Mesendoderm (in vitro differentiated cells): ENCODE measurements at regions not wholly inside any gene's neighbourhood (a gene's known extent, or its start where the extent isn't known, plus 50 kb on each side); places are given as distances from the start of the nearest gene placed in this dataset.

Source experiments
- DNase-seq: peaks from one replicate; pipeline ENCODE4 v3.0.0; 2013
- H2AK5ac ChIP-seq: 2 replicates; pipeline ENCODE4 v1.6.1; 2013; ENCODE audit warnings: low read length, inconsistent platforms
- H2BK120ac ChIP-seq: 2 replicates; pipeline ENCODE4 v1.6.1; 2013; ENCODE audit warnings: low read depth, mild to moderate bottlenecking, low read length, moderate library complexity, mixed read lengths
- H2BK15ac ChIP-seq: replicated peaks from 2 replicates; pipeline ENCODE4 v1.6.1; 2013; ENCODE audit warnings: low read depth, mild to moderate bottlenecking, moderate library complexity
- H2BK5ac ChIP-seq: 2 replicates; pipeline ENCODE4 v1.6.1; 2013; ENCODE audit warnings: low read length, inconsistent platforms
- H3K18ac ChIP-seq: 2 replicates; pipeline ENCODE4 v1.6.1; 2013; ENCODE audit warnings: mild to moderate bottlenecking, low read length, mixed read lengths
- H3K23ac ChIP-seq: one replicate; pipeline ENCODE4 v1.6.1; 2013; ENCODE audit warnings: low read length
- H3K27ac ChIP-seq: 2 replicates; pipeline ENCODE4 v1.5.1; 2013; ENCODE audit warnings: low read depth, mild to moderate bottlenecking, inconsistent platforms, low read length, moderate library complexity
- H3K27me3 ChIP-seq: 2 replicates; pipeline ENCODE4 v1.6.1; 2013; ENCODE audit warnings: low read length, control low read depth, mild to moderate bottlenecking, inconsistent platforms; ENCODE audit not compliant: insufficient read depth, poor library complexity
- H3K36me3 ChIP-seq: 2 replicates; pipeline ENCODE4 v1.6.1; 2013; ENCODE audit warnings: low read length, inconsistent platforms; ENCODE audit not compliant: control insufficient read depth, insufficient read depth
- H3K4ac ChIP-seq: one replicate; pipeline ENCODE4 v1.6.1; 2013; ENCODE audit warnings: low read depth, mild to moderate bottlenecking, low read length, moderate library complexity
- H3K4me1 ChIP-seq: 2 replicates; pipeline ENCODE4 v1.6.1; 2013; ENCODE audit warnings: low read depth, low read length, inconsistent platforms; ENCODE audit not compliant: control insufficient read depth
- H3K4me2 ChIP-seq: 2 replicates; pipeline ENCODE4 v1.6.1; 2013; ENCODE audit warnings: low read length
- H3K4me3 ChIP-seq: 2 replicates; pipeline ENCODE4 v1.5.1; 2013; ENCODE audit warnings: mild to moderate bottlenecking, low read length
- H3K56ac ChIP-seq: one replicate; pipeline ENCODE4 v1.6.1; 2013; ENCODE audit warnings: low read length
- H3K79me1 ChIP-seq: 2 replicates; pipeline ENCODE4 v1.6.1; 2013; ENCODE audit warnings: low read length, inconsistent platforms
- H3K79me2 ChIP-seq: 2 replicates; pipeline ENCODE4 v1.6.1; 2013; ENCODE audit warnings: mild to moderate bottlenecking, low read length; ENCODE audit not compliant: control insufficient read depth, insufficient read depth
- H3K9ac ChIP-seq: 2 replicates; pipeline ENCODE4 v1.6.1; 2013; ENCODE audit warnings: low read length, inconsistent platforms
- H4K5ac ChIP-seq: one replicate; pipeline ENCODE4 v1.6.1; 2013; ENCODE audit warnings: low read length
- H4K8ac ChIP-seq: one replicate; pipeline ENCODE4 v1.6.1; 2013; ENCODE audit warnings: low read depth, mild to moderate bottlenecking, control low read depth, low read length, moderate library complexity
- WGBS: extraction: QIAGEN DNeasy Blood & Tissue Kit; methylation state at CpG from one replicate; pipeline ENCODE4 v1.1.7; 2013; ENCODE audit warnings: low lambda C conversion rate, missing lambda C conversion rate; ENCODE audit not compliant: insufficient coverage; ENCODE audit errors: extremely low coverage; 5-methylcytosine and 5-hydroxymethylcytosine counted together

DNA sequence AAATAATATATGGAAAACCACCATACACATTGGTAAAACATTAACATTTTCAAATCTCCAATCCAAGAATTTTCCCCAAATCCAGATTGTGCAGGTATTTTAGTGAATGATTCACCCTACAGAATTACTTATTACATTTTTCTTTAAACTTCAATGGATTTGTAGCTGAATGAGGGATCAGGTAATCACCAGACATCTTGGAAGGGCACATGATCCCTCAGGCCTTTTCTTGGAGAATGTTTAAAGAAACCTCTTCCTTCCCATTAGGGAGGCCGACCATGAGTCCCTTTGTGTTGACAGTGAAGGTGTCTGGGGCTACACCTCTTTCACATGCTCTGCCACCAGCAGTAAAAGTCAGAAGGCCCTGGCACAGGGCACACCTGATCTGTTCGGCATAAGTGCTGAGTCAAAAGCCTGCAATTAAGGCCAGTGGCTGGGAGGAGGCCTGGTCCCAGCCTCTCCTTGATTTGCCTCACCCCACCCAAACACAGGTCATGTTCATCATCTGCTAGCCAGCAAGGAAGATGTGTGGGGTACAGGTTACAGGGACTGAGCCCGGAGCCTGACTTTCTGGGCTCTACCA lies 207.7 kb downstream of the SNX10 start:
- H3K4me3 ChIP-seq: no peak overlapping the region
- no peaks in the 10 kb centered on the region for H3K27me3 ChIP-seq
- no peaks in the 10 kb centered on the region for H3K4me1 ChIP-seq
- no peak overlapping the region for H3K4ac ChIP-seq
- no peak for DNase-seq
- no peaks in the 10 kb centered on the region for H3K79me1 ChIP-seq
- H3K79me2 ChIP-seq: no peaks in the 10 kb centered on the region
- no peak overlapping the region for H3K9ac ChIP-seq
- peak overlapping the region; percentile 34 for H3K56ac ChIP-seq
- H2BK5ac ChIP-seq: no peak overlapping the region
- no peak overlapping the region for H2BK15ac ChIP-seq
- no CpG with 5 or more reads among the region's 3 CpGs for WGBS
- H4K5ac ChIP-seq: no peak overlapping the region
- no peak overlapping the region for H3K23ac ChIP-seq
- no peak overlapping the region for H2BK120ac ChIP-seq
- H2AK5ac ChIP-seq: no peak overlapping the region
- H3K27ac ChIP-seq: no peak overlapping the region
- no peak overlapping the region for H3K18ac ChIP-seq
- H3K4me2 ChIP-seq: no peak overlapping the region
- no peak overlapping the region for H4K8ac ChIP-seq
- no peaks in the 10 kb centered on the region for H3K36me3 ChIP-seq

DNA sequence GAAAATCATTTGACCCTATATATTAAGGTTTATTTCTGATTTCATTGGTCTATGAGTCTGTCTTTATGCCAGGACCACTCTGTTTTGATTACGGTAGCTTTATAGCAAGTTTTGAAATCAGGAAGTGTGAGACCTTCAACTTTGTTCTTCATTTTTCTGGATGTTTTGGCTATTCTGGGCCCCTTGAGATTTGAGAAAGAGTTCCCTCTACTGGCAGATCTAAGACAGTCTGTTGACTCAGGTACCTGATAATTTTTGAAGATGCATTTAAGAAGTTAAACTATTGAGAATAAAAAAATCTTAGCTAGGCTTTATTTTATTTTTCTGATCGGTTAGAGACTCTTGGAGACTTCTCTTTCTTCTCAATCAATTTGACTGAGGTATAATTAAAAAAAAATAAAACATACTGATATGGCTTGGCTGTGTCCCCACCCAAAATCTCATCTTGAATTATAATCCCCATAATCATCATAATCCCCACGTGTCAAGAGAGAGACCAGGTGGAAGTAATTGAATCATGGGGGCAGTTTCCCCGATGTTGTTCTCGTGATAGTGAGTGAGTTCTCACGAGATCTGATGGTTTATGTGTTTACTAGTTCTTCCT lies 209.2 kb downstream of the SNX10 start:
- no peaks in the 10 kb centered on the region for H3K36me3 ChIP-seq
- no peak overlapping the region for H3K23ac ChIP-seq
- no peaks in the 10 kb centered on the region for H3K79me2 ChIP-seq
- DNase-seq: peak; percentile 30
- H3K18ac ChIP-seq: no peak overlapping the region
- no peaks in the 10 kb centered on the region for H3K79me1 ChIP-seq
- no peak overlapping the region for H2BK5ac ChIP-seq
- no peak overlapping the region for H2BK15ac ChIP-seq
- no peak overlapping the region for H3K9ac ChIP-seq
- H2AK5ac ChIP-seq: no peak overlapping the region
- H3K27ac ChIP-seq: no peak overlapping the region
- H3K4ac ChIP-seq: no peak overlapping the region
- H3K4me1 ChIP-seq: no peaks in the 10 kb centered on the region
- WGBS: no CpG with 5 or more reads among the region's 6 CpGs
- no peak overlapping the region for H3K4me2 ChIP-seq
- H3K56ac ChIP-seq: no peak overlapping the region
- no peak overlapping the region for H2BK120ac ChIP-seq
- H3K27me3 ChIP-seq: no peaks in the 10 kb centered on the region
- H4K8ac ChIP-seq: no peak overlapping the region
- H3K4me3 ChIP-seq: no peak overlapping the region
- H4K5ac ChIP-seq: no peak overlapping the region

DNA sequence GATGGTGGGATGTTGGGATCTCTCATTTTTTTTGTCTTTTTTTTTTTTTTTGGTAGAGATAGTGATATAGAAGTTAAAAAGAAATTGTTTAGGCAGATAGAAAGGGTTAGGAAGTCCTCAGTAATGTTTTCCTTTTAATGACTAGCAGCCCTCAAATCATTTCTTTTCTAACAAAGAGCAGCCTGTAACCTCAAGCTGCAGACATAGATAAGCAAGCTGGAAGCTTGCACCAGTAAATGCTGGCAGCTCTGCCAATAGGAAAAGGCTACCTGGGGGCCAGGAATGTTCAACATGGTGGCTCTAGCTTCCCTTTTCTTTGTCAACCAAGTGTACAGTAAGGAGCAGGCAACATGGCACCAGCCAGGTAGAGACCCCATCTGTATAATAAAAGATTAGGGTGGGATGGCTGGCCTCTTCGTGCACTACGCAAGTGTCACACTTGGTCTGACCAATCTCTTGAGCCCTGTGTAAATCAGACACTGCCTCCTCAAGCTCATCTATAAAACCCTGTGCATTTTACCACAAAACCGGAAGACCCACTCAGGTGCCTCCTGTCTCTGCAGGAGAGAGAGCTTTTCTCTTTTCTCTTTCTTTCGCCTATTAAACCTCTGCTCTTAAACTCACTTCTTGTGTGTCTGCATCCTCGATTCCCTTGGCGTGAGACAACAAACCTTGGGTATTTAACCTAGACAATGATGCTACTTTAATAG lies 212.9 kb downstream of the SNX10 start:
- no peak overlapping the region for H3K4me3 ChIP-seq
- no peak overlapping the region for H3K23ac ChIP-seq
- H3K4me2 ChIP-seq: no peak overlapping the region
- no peak overlapping the region for H3K9ac ChIP-seq
- H3K79me1 ChIP-seq: no peaks in the 10 kb centered on the region
- no CpG with 5 or more reads among the region's 6 CpGs for WGBS
- no peak overlapping the region for H4K8ac ChIP-seq
- H3K4ac ChIP-seq: no peak overlapping the region
- H3K18ac ChIP-seq: no peak overlapping the region
- H3K79me2 ChIP-seq: no peaks in the 10 kb centered on the region
- H2BK120ac ChIP-seq: no peak overlapping the region
- H3K27ac ChIP-seq: no peak overlapping the region
- H2BK5ac ChIP-seq: no peak overlapping the region
- no peak for DNase-seq
- H3K27me3 ChIP-seq: no peaks in the 10 kb centered on the region
- no peak overlapping the region for H2BK15ac ChIP-seq
- no peaks in the 10 kb centered on the region for H3K4me1 ChIP-seq
- no peak overlapping the region for H4K5ac ChIP-seq
- H3K36me3 ChIP-seq: no peaks in the 10 kb centered on the region
- H3K56ac ChIP-seq: no peak overlapping the region
- no peak overlapping the region for H2AK5ac ChIP-seq

DNA sequence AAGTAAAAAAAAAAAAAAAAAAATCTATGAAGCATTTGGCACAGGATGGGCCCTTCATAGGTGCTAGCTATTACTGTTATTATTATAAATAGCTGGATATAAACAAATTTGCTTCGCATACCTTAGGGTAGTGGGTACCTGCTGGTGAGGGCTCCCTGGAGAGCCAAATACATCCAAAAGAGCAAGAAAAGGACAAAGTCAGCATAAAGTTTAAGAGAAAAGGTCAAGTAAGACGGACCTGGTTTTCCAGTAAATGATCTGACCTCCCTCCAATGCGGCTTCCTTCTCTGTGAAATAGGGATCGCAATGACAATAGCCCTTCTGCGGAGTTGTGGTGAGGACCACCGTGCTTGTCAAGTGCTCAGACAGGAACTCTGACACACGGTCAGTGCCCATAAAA lies 214.5 kb downstream of the SNX10 start:
- no peak for DNase-seq
- Histone ChIP-seq H3K18ac (no peak overlapping the region), H3K79me2 (no peaks in the 10 kb centered on the region), H3K9ac (no peak overlapping the region), H3K36me3 (no peaks in the 10 kb centered on the region), H2BK5ac (no peak overlapping the region), H3K56ac (no peak overlapping the region), H2AK5ac (no peak overlapping the region), H3K4me1 (no peaks in the 10 kb centered on the region), H3K27me3 (no peaks in the 10 kb centered on the region), H4K5ac (no peak overlapping the region), H3K27ac (no peak overlapping the region), H3K4me2 (no peak overlapping the region), H3K4ac (no peak overlapping the region), H3K23ac (no peak overlapping the region), H3K4me3 (no peak overlapping the region), H3K79me1 (no peaks in the 10 kb centered on the region), H4K8ac (no peak overlapping the region), H2BK120ac (no peak overlapping the region), H2BK15ac (no peak overlapping the region)
- WGBS: no CpG with 5 or more reads among the region's 7 CpGs

DNA sequence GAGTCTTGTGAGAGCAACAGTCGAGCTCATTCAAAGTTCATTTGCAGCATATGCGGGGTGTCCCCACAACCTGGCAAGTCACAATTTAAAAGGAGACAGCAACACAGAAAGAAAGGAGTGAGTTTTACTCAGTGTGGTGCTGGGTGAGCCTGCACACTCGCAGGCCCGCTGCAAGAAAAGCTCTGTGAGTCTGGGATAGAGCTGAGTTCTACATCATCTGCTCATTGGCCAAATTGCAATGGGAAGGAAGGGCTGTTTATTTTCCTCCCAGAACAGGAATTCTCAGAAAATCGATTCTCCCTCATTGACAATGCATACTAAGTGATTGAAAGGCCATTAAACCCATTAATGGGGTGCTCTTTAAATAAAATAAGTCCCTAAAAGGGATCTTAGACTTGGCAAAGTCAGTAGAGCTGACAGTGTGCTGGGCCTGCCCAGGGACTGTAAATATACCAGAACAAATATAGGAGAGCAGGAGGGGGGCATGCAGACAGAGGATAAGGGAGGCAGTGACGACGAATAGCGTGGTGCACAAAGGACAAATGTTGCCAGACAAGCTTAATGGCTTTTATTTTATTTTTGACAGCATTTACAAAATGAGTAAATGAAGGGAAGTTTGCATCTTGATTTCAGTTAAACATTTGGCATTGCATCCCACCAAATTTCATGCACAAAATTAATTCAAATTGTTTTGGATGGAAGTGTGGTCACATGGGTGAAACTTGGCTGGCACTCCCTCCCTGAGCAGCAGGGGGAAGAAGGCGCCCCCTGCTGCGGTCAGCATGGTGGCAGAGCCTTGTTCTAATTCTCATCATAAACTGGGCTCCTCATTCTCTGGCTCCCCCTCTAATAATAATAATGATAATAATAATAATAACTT lies 215.7 kb downstream of the SNX10 start:
- Histone ChIP-seq H3K79me2 (no peaks in the 10 kb centered on the region), H3K4me1 (no peaks in the 10 kb centered on the region), H3K9ac (no peak overlapping the region), H3K36me3 (no peaks in the 10 kb centered on the region), H2BK15ac (no peak overlapping the region), H3K18ac (no peak overlapping the region), H3K79me1 (no peaks in the 10 kb centered on the region), H3K56ac (no peak overlapping the region), H3K4me2 (no peak overlapping the region), H2AK5ac (no peak overlapping the region), H4K5ac (no peak overlapping the region), H2BK120ac (no peak overlapping the region), H3K4ac (no peak overlapping the region), H3K23ac (no peak overlapping the region), H3K27me3 (no peaks in the 10 kb centered on the region), H4K8ac (no peak overlapping the region), H3K4me3 (no peak overlapping the region), H3K27ac (no peak overlapping the region), H2BK5ac (no peak overlapping the region)
- no CpG with 5 or more reads among the region's 10 CpGs for WGBS
- DNase-seq: no peak
